GM21526 (cell line): ENCODE measurements at regions not wholly inside any gene's neighbourhood (a gene's known extent, or its start where the extent isn't known, plus 50 kb on each side); places are given as distances from the start of the nearest gene placed in this dataset.
"Not testable (repeated sequence)": the region's sequence is repeated elsewhere in the genome, so short reads cannot be mapped to it uniquely, and the experiment has no call there.

Source experiments
- ATAC-seq: cut with Tn5 transposase; IDR thresholded peaks from one replicate; pipeline ENCODE4 v1.9.1; 2021; ENCODE audit warnings: moderate library complexity; ENCODE audit not compliant: unreplicated experiment, low FRiP score

DNA sequence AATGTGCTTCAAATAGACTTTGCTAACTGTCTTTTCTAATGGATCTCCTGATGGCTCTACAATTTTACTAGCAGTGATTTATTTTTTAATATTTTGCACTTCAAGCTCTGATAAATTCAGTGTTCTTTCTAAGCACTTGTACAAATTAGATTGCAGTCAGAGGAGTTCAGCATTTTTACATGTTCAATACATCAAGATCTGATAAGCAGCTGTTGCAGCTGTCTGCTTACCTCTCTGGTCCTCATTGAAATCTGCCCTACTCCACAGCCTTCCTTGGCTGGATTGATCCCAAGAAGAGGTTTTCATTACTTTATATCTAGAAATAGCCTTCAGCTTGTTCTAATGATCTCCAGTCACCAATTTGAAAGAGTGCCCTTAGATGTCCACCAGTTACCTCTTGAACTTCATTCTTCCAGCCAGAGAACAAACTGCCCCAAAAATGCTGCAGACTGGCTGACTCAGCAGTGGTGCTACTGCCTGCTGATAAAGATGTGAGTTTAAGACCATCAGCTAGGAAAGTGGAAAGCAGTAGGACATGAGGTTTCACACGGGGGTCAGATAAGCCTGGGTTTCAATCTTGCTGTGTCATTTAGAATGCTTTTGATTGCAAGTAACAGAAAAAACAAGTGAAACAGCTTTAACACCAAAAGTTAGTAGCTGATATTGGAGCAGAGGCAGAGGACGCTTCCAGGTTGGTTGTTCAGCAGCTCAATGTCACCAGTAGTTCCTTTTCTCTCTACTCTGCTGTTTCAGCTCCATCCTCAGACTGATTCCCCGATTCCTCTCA lies 350.9 kb upstream of the NPVF start:
- no peak for ATAC-seq

DNA sequence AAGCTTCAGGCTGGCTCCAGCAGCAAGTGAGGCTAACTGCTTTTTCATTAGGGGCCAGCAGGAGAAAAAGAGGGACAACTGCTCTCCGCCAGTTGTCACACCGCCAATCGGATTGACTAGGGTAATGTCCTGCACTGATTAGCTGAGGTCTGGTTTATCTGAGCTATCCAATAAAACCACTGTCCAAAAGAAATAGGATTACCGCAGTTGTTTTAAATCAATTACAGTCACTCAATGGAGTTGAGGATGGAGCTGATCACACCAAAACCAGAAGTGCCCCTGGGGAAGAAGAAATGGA lies 351.4 kb upstream of the NPVF start:
- no peak for ATAC-seq

DNA sequence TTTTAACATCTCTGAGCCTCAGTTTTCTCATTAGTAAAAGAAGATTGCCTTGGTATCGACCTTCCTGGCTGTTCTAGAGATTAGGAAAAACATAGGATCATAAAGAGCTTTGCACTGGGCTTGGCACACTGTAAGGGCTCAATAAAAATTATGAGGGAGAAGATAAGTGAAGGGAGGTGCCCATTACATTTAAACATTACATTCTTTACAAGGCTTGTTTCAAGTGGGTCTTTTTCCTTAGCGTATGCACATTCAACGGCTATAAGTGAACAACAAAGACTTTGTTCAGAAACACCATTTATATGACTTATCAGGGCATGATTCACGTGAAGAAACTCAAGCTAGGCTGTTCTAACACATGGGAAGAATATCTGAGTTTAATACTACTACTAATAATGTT lies 351.9 kb upstream of the NPVF start:
- ATAC-seq = no peak

DNA sequence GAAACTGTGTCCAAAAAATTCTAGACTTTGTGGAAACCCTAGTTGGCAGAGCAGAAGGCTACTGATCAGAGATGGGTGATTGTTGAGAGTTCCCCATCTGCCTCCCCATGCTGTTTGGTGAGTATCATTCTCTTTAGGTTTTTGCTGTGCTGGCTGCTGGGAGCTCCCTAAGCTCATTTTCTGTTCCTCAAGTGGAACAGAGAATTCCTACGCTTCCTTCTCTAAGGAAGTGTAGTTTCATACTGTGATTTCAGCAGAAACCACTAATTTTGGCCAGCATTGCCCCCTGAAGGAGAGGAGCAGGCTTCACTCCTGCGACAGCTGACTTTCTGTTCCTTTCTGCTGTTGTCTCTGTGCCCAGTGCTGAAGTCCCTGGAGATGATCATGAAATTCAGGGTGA lies 355.3 kb upstream of the NPVF start:
- no peak for ATAC-seq

- ATAC-seq = no peak
These were observed 356.0 kb upstream of the NPVF start for GRCh38 chr7:25584112-25584938.

DNA sequence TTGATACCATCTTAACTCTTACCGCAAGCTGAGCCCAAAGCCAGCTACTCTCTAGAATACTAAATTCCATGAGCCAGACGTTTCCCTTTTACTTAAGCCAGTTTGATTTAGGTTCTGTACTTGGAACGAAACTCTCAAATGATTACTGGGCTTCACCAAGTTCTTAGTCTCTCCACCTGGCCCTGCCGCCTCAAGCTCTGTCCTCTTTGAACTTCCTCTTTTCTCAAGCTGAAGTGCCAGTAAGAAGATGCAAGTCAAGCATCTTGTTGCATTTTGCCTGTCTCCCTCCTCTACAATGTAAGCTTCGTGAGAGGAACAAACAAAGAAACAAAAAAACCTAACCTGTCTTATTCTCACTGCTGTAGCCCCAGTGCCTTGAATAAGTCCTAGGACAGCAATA lies 358.2 kb upstream of the NPVF start:
- ATAC-seq = no peak

GRCh38 chr7:25594122-25594521 lies 365.8 kb upstream of the NPVF start:
- ATAC-seq = no peak

- no peak for ATAC-seq
These were observed 366.4 kb upstream of the NPVF start for GRCh38 chr7:25594728-25595127.

GRCh38 chr7:25595996-25596395 lies 367.7 kb upstream of the NPVF start:
- no peak for ATAC-seq

GRCh38 chr7:25596443-25596842 lies 368.2 kb upstream of the NPVF start:
- ATAC-seq = no peak

- no peak for ATAC-seq
These were observed 369.7 kb upstream of the NPVF start for GRCh38 chr7:25597946-25598345.

- ATAC-seq = no peak
These were observed 370.5 kb upstream of the NPVF start for GRCh38 chr7:25598765-25599164.

DNA sequence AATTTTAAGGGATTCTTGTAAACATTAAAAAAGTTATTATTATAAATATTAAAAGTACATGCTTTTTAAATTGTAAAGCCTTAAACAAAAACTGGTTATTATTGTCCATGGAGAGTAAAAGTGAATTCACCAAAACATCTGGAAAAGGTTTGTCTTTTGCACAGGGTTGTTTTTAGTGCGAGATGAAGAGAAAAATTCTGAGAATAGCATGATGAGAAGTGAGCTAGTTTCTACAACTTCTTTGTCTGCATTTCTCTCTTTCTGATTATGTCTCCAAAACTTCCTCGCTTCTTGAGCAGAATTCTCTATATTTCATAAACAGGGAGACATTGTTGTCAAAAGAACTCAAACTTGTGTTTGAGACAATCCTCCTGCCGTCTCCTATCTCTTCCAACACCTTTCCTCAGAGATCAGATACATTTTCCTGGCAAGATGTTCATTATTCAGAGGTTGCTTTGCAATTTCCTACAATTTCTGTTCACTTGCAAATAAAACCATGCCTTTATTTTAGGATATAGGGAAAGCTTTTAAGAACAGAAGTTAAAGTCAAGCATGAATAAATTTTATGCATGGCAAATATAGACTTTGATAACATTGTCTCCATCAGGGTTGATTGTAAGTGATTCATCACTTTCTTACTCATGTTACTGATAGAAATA lies 372.1 kb upstream of the NPVF start:
- no peak for ATAC-seq

- ATAC-seq = not testable (repeated sequence)
These were observed 374.6 kb upstream of the NPVF start for GRCh38 chr7:25602730-25603426.

GRCh38 chr7:25603427-25603740 lies 375.1 kb upstream of the NPVF start:
- ATAC-seq = not testable (repeated sequence)

DNA sequence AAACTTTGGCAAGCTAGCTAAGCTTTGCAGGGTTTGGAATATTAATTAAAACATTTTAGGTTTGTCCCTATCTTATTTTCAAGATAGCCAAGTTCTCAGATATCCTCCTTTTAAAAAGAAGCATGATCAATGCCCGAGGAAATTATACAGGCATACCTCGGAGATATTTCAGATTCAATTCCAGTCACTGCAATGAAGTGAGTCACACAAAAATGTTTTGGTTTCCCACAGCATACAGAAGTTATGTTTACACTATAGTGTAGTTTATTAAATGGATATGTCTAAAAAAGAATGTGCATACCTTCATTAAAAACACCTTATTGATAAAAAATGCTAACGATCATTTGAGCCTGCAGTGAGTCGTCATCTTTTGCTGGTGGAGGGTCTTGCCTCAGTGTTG lies 382.9 kb upstream of the NPVF start:
- no peak for ATAC-seq

GRCh38 chr7:25613912-25614311 lies 385.6 kb upstream of the NPVF start:
- ATAC-seq = no peak

DNA sequence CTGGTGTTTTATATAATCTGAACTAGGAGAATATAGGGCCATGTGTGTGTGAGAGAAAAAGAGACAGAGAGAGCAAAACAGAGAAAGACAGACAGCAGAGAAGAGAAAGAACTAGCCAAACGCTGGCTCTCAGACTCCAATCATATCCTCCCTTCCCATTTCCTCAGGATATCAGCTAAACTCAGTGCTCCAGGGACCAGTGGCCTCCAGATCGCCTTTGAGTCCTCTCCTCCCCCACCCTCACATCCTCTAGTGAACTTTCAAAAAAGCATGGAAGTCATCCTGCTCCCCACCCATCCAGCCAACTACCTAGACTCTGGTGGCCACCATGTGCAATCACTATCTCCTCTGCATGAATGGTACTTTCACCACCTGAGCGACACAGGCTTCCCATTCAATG lies 386.1 kb upstream of the NPVF start:
- ATAC-seq = no peak

DNA sequence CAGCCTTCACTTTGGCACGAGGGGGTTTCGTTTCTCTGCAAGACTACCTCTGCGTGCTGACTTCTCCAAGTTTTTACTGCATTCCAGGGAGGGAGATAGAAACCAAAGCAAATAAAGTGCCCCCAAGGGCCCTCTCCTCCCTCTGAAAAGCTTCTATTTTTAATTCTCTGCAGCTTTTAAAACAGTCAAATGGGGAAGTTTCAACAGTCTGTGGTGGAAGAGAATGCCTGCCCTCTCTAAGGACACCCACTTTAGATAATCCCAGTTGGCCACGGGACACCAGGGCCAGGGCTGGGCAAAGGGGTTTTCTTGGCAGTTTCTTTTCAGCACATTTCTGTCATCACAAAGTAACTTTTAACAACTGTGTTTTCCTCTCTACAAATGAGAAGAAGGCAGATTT lies 386.7 kb upstream of the NPVF start:
- ATAC-seq = no peak

DNA sequence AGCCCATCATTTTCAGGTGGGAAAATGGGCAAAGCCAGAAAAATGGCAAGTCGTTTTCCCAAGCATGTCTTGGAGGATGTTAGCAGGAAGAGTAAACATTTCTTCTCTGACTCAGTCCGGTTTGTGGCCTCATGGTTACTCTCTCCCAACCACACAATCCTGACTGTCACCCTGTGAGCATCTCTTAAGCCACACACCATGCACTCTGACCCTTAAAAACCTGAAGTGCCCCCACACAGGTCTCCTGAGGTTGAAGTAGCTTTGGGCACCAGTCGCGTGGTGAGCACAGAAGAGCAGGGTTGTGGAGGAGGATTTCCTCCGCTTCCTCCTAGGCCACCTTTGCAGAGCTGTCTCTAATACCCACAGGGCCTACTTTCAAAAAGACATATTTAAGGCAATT lies 387.3 kb upstream of the NPVF start:
- ATAC-seq = no peak

GRCh38 chr7:25617214-25617613 lies 388.9 kb upstream of the NPVF start:
- no peak for ATAC-seq
